Suprapubic skin (tissue), 3 donors: ENCODE measurements at regions not wholly inside any gene's neighbourhood (a gene's known extent, or its start where the extent isn't known, plus 50 kb on each side); places are given as distances from the start of the nearest gene placed in this dataset.

Experiments used
- POLR2A ChIP-seq, 2 donors: fragments of 450-650 bp; IDR thresholded peaks; one replicate each; pipeline ENCODE4 v1.6.1; 2017; ENCODE audit warnings: antibody characterized with exemption in 2 of 2, mild to moderate bottlenecking in 2 of 2, moderate library complexity in 2 of 2
- TF ChIP-seq, protein P1 (sequence below), 2 donors: fragments of 200-600 bp in 1 of 2; fragments of 450-650 bp in 1 of 2; sonication (generic) in 1 of 2; IDR thresholded peaks; one replicate each; pipeline ENCODE4 v1.5.1; 2016 to 2019; ENCODE audit warnings: antibody characterized with exemption in 2 of 2, mild to moderate bottlenecking in 1 of 2, moderate library complexity in 1 of 2

DNA sequence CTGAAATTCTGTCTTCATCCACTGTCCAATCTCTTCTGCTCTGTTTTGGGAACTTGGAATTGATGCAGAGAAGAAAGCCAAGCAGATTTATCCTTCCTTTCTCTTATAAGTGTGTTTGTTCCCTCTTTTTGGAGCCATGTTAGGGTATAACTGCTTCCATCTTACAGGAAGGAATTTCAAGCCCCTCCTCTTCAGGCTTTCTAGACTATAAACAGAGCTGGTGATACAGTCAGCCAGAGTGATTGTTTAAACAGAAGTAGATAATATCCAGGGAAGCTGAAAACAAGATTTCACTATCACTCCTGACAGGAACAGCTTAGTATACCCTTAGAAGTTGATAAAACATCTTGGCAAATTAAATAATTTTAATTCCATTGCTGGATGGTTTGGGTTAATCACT lies 102.1 kb upstream of the DMRT1 start:
- TF ChIP-seq, protein P1, sequence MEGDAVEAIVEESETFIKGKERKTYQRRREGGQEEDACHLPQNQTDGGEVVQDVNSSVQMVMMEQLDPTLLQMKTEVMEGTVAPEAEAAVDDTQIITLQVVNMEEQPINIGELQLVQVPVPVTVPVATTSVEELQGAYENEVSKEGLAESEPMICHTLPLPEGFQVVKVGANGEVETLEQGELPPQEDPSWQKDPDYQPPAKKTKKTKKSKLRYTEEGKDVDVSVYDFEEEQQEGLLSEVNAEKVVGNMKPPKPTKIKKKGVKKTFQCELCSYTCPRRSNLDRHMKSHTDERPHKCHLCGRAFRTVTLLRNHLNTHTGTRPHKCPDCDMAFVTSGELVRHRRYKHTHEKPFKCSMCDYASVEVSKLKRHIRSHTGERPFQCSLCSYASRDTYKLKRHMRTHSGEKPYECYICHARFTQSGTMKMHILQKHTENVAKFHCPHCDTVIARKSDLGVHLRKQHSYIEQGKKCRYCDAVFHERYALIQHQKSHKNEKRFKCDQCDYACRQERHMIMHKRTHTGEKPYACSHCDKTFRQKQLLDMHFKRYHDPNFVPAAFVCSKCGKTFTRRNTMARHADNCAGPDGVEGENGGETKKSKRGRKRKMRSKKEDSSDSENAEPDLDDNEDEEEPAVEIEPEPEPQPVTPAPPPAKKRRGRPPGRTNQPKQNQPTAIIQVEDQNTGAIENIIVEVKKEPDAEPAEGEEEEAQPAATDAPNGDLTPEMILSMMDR (IDR thresholded peaks at IDR 0.05), result no peak
- no peak for TF ChIP-seq POLR2A (IDR thresholded peaks at IDR 0.05)
